Stimulated activated naive CD8-positive, alpha-beta T cell treated with anti-CD3 and anti-CD28 coated beads, Interleukin-15, Interleukin-2, amounts not matched to agents 100 U/mL and 50 U/mL, for 24 hours (primary cell): ENCODE measurements at regions not wholly inside any gene's neighbourhood (a gene's known extent, or its start where the extent isn't known, plus 50 kb on each side); places are given as distances from the start of the nearest gene placed in this dataset.

ENCODE experiments used
- ATAC-seq: fragments of 150-1000 bp; cut with Tn5 transposase; one replicate; pipeline ENCODE4 v1.10.0; 2021
- DNase-seq: peaks from one replicate; pipeline ENCODE4 v3.0.0; 2021

DNA sequence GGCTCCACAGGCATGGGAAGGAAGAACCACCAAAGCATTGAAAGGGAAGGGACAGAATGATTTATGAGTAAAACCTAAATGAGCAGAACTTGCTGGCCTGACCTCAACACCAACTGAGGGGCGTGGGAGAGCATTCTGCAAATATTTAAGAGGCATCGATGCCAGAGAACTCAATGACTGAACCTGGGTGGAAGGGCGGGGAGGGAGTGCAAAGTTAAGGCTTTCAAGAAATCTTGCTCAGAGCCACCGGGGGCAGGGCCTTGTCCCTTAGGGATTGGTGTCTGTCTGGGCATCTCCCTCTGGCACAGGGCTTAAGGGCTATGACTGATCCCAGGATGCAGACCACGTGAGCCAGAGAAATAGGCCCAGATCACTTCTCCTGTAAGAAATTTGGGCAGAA lies 137.1 kb downstream of the ADAMTS15 start:
- no peak for ATAC-seq
- DNase-seq: no peak

DNA sequence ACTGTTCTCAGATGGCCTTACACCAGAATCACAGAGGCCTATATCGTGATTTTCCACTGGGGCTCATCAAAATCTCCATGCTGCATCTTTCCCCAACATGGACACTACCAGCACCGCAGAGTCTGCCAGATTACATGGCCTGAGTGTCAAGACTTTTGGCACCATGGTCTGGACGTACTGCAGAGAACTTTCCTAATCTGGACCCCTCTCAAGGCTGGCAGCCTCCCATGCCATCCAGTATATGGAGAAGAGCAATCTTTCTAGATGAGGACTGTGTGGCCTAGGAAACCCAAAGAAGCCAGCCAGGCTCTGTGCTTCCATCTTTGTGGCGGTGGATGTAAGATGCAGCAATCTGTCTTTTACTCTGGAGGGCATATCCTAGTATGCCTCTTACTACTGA lies 139.2 kb downstream of the ADAMTS15 start:
- DNase-seq (no peak), ATAC-seq (no peak)

DNA sequence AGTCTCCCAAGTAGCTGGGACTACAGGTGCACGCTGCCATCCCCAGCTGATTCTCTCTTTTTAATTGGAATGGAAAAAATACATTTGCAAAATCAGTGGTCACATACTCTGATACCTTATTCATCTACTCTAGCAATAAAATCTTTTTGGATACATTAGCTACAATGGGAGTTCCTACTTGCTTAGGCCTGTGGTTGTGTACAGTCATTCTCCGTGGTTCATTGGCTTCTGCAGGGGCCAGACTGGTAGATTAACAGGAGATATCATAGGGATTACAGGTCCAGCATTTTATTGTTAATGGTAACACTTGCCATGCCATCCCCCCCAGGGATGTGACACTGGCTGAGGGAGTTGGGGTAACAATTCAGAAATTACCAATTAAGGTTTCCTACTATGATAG lies 140.0 kb downstream of the ADAMTS15 start:
- DNase-seq (no peak), ATAC-seq (no peak)

DNA sequence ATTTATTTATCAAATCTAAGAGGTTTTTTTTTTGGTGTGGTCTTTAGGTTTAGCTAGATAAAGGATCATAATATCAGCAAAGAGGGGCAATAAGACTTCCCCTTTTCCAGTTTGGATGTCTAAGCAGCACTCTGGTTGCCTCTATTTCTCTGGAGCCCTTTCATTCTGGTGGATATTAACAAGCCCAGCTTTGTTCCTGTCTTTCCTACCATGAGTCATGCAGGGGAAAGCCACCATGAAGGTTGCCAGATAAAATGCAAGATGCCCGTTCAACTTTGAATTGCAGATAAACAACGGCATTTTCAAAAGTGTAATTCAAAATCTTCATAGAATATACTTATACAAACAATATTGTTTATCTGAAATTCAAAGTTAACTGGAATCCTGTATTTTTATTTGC lies 143.6 kb downstream of the ADAMTS15 start:
- ATAC-seq (no peak), DNase-seq (no peak)

DNA sequence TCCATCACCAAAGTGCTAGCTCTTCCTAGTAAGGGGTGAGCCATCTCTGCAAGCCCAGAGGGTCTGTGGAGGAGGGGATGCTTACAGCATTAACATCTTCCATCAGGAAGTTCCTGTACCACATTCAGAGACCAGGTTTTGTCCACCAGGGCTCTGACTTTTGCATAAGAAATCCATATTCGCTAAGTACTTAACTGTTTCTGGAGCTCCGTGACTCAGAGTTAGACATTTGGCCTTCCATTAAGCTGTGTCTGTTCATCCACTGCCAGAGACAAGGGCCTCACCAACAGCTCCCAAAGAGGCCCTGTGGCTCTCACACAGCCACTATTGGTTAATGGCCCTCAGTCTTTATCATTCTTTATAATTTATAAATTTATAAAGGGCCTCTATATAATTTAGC lies 144.6 kb downstream of the ADAMTS15 start:
- DNase-seq: no peak
- no peak for ATAC-seq

DNA sequence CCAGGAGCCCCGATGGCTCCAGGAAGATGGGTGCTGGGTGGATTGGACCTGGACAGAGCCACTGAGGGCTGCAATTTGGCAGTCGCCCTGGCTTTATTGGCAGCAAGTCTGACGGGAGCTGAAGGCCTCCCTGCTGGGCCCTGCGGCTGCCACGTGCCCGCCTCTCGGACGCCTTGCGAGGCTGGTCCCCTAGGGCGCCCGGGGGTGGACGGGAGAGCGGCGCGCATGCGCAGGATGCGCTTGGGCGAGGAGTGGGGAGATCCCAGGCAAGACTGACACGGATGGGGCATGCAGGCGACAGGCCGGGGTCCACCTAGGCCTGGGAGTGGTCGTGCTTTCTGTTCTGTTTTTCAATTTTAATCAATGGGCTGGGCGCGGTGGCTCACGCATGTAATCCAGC lies 150.0 kb downstream of the ADAMTS15 start:
- ATAC-seq: no peak
- no peak for DNase-seq

DNA sequence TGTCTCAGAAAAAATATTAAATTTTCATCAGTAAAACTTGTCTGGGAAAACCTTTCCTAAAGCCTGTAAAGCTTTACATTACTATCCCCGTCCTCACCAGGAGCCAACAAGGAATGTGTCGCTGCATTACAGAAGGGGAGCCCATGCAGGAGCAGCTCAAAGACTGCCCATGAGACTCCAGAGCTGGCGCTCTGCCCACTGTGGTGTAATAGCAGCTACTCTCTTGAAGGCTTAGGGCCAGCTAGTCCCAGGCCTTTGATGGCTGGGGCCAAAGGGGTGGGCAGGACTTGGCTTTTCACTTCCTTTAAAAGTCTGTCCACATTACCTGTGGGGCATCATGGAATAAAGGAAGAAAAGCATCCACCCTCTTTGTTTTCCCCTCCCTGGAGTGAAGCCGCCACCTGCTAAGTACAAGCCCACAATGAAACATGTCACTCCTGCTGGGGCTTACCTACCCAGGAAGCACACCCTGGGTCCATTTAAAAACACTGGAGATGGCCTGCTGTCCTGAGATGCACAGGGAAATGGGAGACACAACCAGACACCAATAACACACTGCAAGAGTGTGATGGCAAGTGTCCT lies 150.7 kb downstream of the ADAMTS15 start:
- DNase-seq (no peak), ATAC-seq (no peak)

DNA sequence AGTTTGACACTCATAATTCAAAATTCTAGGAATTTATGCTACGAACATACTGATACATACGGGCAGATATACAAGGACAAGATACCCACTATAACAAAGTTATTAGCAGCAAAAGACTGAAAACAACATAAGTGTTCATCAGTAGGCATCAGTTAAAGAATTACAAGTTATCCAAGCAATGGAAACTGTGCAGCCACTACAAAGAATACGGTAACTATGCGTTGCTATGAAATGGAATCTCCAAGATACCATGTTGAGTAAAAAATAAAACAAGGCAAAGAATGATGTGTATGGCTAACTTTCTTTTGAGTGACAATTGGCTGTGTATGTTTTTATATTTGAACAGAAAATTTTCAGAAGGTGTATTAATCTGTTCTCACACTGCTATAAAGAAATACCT lies 151.7 kb downstream of the ADAMTS15 start:
- DNase-seq: no peak
- ATAC-seq: no peak

DNA sequence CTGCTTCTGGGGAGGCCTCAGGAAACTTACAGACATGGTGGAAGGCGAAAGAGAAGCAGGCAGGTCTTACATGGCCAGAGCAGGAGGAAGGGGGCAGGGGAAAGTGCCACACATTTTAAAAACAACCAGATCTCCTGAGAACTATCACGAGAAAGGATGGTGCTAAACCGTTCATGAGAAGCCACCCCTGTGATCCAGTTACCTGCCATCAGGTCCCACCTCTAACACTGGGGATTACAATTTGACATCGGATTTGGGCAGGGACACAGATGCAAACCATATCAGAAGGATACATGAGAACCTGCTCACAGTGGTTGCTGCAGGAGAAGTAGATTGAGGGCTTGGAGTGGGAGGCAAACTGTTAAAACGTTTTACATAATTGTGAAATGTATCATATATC lies 152.2 kb downstream of the ADAMTS15 start:
- no peak for DNase-seq
- ATAC-seq: no peak

DNA sequence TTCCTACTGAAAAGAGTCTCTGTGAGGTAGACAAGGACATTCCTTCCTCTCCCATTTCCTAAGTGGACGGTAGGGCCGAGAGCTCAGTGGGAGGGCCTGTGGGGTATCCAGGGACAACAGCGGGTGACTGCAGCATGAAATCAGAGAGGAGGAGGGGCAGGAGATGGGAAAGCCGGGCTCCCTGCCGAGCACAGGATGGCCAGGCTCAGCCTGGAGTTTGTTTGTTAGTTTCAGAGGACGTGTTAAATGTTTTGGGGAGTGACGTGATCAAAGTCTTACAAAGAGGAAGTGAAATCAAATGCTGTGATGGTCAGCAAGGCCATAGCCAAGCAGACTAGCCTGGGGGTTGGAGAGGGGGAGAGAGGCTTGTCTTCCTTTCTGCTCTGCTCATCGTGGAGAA lies 152.7 kb downstream of the ADAMTS15 start:
- no peak for DNase-seq
- no peak for ATAC-seq

DNA sequence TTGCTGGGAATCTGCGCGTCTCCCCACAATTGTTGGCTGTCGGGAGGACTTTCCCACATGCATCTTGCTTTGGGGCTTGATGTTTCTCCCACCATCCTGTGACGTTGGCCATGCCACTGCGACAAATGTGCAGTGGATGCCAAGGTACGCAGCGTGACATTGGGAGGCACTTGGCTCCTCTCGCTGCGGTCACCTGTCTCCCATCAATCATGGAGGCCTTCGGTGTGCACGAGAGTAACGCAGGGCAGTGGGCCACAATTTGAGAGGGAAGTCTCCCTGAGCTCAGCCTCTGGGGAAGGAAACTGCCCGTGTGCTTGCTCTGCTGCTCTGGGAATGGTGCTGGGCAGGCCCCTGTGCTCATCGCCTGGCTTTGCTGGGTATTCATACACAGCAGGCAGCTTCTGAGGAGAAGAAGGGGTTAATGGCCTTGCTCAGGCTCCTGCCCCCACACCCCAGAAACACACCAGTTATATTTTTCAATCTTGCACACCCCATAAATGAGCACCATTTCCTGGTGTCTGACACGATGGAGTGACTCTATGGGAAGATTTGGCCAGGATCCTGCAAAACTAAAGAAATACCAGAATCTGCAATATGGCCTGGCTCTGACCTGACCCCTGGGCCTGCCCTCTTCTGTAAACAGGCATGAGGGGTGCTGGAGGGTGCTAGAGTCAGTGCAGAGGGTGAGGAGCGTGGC lies 153.5 kb downstream of the ADAMTS15 start:
- no peak for ATAC-seq
- DNase-seq: no peak

DNA sequence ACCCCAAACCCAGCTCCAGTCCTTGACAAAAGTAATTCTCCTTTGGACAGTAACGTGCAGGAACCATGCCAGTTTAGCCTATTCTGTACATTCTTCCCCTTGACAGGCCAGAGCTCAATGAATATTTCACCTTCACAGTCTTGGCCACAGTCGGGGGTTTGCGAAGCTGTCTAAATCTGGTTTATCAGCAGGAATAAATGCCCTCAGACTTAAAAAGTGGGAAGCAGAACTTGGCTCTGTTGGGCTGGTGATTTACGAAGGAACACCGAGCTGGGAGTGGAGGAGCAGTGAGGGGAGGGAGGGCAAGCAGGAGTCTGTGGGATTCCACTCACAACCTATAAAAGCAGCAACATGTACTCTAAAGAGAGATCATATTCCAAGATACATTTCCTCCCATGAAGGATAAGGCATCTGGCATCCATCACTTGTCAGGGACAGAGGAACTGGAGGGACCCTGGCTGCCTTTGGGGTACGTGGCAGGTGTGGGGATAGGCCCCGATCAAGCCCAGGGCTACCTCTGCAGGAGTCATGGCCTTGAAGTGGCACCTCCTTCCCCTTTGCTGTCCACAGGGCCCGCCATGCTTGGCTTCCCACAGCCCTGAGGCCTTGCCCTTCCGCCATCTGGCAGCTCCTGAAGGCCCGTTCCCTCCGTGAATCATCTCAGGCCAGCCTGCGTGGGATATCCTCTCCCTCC lies 154.3 kb downstream of the ADAMTS15 start:
- ATAC-seq (no peak), DNase-seq (no peak)

DNA sequence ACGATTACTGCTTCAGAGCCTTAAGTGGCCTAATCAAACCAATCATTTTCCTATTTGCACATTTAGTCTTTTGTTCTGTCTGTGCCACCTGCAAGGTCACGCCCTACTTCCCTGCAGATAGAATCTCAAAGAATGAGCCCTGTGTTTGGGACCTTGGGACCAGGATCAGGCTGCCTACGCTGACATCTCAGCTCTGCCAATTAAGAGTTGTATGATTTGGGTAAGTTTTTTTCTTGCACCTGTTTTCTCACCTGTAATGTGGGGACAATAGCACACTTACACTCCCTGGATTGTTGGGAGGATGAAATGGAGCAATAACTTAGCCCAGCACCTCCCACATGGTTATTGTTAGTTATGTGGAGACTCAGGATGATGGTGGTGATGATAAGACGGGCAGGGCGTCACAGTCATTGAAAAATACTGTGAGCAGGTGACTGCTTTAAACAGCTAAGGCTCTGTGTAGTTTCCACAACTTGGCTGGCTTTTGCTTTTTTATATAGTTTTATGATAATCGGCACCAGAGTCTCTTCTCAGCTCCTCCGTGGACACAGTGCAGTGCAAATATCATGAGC lies 155.0 kb downstream of the ADAMTS15 start:
- DNase-seq (no peak), ATAC-seq (no peak)

DNA sequence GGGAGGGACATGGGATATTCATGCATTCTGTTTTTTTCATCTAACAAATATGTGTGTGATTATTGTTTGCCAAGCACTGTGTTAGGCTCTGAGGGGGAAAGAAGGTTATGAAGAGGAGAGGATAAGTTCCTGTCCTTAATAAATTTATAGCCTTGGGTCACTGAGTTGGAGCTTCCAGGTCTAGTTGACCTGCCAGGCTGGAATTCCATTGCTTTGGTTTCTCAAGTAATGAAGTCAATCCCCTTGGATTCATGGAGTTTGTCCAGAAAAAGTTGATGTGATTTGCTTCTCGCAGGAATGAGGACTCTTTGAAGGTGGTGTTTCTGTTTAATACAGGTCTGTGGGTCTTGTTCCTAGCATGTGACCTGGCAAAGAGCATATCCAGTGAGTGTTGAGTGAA lies 156.2 kb downstream of the ADAMTS15 start:
- no peak for DNase-seq

DNA sequence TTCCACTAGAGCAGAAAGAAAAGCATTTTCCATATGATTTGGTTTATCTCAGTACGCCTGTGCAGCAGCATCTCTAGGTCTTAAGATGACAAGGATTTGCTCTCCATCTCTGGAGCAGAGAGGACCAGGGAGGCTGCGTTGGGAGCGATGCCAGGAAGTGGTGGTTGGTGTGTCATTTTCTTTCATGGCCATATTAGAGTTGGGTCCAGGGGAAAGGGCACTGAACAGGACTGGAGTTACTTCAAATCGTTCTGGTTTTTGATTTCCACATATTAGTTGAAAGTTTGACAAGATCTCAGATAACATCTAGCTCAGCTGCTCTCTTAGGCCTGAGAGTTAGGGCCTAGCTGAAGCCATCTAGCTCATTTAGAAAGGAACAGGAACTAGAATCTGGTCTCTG lies 157.7 kb downstream of the ADAMTS15 start:
- no peak for ATAC-seq

More for the DNA sequence above, 156.2 kb downstream of the ADAMTS15 start:
- no peak for ATAC-seq

DNA sequence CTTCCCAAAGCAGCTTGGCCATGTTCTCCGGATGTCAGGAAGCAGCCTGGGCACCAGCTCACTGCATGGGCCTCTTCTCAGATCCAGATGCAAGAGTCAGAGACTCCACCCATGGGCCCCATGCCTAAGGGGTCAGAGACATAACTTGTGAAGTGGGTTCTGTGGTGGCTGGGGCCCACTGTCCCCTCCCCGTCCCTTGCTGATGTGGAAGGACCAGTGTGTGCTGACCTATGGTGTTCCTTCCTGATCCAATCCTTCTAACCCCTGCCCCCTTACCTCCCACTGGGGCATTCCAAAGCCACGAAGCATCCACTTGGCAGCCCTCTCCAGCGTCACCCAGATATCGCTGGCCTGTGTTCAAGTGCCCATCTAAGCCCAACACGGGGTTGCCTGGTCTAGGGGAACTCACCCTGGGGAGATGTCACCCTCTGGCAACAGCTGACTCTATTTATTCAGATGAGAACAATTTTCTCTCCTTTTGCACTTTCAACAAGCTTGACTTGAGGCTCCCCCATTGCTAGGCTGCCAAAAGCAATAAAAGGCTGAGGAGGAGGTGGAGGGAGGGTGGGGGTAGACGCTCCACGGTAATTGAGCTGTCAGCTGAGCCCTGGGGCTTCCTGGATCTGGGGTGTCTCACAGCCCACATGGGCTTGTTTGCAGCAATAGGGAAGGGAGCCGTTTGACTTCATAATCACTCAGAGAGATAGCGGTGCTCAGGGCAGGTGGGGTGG lies 158.5 kb downstream of the ADAMTS15 start:
- ATAC-seq: no peak

More for the DNA sequence above, 157.7 kb downstream of the ADAMTS15 start:
- no peak for DNase-seq

DNA sequence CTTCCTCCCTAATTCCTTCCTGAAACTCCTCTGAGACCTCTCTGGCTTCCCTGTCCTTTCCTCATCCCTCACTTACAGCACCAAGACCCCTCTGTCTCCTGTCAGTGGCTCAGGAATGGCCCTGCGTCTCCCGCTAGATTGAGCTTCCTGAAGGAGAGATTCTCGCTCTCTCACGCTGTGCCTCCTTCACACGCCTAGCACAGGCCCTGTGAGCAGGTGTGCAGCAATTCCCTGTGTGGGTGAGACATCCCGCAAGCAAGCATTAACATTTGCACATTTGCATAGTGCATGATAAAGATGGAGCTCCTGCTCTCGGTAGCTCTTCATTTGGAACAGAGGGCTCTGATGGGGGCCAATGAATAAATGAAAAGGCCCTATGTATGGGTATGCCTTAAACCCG lies 159.8 kb downstream of the ADAMTS15 start:
- ATAC-seq: no peak
- no peak for DNase-seq

More for the DNA sequence above, 158.5 kb downstream of the ADAMTS15 start:
- no peak for DNase-seq

DNA sequence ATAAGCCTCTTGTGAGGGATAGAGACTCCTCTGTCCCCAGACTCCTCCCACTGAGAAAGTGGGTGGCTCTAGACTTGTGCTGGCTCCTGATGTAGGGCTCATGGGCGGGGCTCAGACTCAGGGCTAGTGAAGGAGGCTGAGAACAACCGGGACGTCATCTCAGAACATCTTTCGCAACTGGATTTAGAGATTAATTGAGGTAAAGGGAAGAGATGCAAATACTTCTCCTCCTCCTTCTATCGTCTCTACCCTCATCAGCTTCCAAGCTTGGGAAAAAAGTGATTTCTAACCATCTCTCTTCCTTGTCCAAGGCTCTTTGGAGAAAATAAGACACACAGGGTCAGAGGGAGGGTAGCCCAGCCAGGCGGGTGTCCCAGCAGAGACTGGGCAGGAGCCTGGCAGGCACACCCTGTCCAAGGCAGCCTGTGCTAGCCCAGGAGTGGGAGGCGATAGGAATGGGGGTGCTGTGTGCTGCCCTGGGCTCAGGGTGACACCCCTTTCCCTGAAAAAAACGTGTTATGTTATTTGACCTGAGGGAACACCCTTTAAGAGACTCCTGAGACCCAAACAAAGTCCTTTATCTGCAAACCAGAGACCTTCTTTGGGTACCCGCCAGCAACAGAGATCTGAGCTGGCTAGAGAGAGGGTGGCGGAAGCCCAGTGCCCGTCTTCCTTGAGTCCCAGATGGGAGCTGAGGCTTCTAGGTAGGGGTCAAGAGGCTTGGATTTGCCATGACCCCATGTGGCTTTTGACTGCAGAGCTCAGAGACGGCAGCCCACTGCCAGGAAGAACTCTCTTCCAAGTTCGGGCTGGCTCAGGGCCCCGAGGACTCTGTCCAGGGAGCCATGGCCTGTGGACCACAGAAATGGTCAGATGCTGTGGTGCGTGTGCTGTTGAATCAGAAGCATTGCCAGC lies 160.9 kb downstream of the ADAMTS15 start:
- DNase-seq (no peak), ATAC-seq (no peak)

DNA sequence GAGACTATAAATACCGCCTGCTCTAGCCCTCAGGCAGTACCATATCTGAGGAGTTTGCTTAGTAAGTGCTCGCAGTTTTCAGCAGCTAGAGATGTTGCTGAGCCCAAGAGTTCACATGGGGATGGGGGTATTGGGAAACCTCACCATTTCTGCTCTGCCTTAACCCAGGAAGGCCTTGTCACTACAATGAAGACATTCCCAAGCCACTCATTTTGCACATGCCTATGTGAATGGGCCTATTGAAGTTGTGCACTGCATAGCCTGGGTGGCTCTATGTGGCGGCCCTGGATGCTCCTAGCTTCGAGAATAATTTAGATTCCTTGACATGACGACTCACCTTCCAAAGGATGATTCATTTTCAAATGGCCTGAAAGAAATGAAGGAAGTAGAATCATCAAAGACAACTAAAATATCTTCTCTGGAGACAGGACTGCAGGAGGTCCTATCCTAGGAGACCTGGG lies 163.4 kb downstream of the ADAMTS15 start:
- DNase-seq (no peak), ATAC-seq (no peak)

DNA sequence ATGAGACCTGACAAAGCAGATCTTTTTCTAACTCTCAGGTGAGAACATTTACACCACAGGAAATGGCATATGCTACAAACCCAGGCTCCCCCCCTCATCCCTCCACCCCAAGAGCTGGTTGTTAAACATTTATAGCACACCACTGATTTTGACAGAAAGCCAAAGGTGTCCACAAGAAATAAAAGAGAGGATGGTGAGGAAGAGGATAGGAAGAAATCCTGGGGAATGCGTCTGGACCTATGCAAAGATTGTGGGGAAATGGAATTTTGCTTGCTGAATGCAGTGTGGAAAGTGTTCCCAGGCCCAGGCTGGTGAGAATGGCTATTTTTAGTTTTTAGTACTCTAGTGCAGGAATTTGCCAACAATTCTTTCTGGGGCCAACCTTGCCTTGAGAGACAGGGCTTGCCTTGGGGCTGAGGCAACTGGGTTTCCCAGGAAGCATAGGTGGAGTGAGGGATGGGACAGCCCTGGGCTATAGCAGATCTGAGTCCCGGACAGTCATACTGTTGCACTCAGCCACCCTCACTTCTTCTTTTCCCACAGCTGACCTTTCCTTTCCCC lies 163.9 kb downstream of the ADAMTS15 start:
- no peak for ATAC-seq
- no peak for DNase-seq

DNA sequence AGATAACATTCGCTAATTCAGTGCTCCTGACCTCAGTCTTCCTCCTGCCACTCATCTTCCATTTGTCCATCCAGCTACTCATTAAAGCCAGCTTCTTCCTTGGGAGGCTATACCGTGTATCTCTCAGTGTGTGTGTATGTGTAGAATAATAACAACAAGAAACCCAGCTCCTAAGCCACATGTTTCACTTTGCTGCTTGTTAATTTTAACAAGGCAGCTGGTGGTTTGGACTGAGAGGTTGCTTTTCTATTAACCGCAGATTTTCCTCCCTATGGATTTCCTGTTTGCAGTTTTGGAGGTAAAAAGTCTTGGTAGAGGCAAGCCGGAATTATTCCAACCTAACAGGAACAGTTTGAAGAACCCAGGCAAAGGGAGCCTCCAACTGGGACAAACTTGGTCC lies 165.0 kb downstream of the ADAMTS15 start:
- DNase-seq: no peak
- ATAC-seq: no peak
